22Rv1 (cell line): ENCODE measurements at regions not wholly inside any gene's neighbourhood (a gene's known extent, or its start where the extent isn't known, plus 50 kb on each side); places are given as distances from the start of the nearest gene placed in this dataset.
"Not testable (repeated sequence)": the region's sequence is repeated elsewhere in the genome, so short reads cannot be mapped to it uniquely, and the experiment has no call there.

Source experiments
- ZFX ChIP-seq: fragments of 450-650 bp; IDR thresholded peaks from 2 replicates; pipeline ENCODE4 v1.6.1; 2017; ENCODE audit warnings: antibody characterized with exemption, borderline replicate concordance
- TF ChIP-seq, protein P1 (sequence below): fragments of 450-650 bp; IDR thresholded peaks from 2 replicates; pipeline ENCODE4 v1.5.1; 2017; ENCODE audit warnings: mild to moderate bottlenecking

DNA sequence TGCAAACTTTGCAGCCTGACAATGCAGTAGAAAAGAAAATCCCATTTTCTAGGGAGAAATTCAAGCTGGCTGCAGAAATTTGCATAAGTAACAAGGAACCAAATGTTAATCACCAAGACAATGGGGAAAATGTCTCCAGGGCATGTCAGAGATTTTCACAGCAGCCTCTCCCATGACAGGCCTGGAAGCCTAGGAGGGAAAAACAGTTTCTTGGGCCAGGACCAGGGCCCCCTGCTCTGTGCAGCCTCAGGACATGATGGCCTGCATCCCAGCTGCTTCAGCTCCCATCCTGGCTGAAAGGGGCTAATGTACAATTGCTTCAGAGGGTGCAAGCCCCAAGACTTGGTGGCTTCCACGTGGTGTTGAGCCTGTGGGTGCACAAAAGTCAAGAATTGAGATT, 74.8 kb upstream of the SERPINE2 start:
- TF ChIP-seq, protein P1, sequence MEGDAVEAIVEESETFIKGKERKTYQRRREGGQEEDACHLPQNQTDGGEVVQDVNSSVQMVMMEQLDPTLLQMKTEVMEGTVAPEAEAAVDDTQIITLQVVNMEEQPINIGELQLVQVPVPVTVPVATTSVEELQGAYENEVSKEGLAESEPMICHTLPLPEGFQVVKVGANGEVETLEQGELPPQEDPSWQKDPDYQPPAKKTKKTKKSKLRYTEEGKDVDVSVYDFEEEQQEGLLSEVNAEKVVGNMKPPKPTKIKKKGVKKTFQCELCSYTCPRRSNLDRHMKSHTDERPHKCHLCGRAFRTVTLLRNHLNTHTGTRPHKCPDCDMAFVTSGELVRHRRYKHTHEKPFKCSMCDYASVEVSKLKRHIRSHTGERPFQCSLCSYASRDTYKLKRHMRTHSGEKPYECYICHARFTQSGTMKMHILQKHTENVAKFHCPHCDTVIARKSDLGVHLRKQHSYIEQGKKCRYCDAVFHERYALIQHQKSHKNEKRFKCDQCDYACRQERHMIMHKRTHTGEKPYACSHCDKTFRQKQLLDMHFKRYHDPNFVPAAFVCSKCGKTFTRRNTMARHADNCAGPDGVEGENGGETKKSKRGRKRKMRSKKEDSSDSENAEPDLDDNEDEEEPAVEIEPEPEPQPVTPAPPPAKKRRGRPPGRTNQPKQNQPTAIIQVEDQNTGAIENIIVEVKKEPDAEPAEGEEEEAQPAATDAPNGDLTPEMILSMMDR = not testable (repeated sequence)
- TF ChIP-seq ZFX = not testable (repeated sequence)
